PC-9 (cell line): ENCODE measurements at regions not wholly inside any gene's neighbourhood (a gene's known extent, or its start where the extent isn't known, plus 50 kb on each side); places are given as distances from the start of the nearest gene placed in this dataset.

Experiments
- CTCF ChIP-seq: fragments of 200-600 bp; sonication (generic); conservative IDR thresholded peaks from 2 replicates; pipeline ENCODE4 v1.6.1; 2017; ENCODE audit warnings: mixed run types, antibody characterized with exemption, mild to moderate bottlenecking, moderate library complexity
- EZH2 ChIP-seq: fragments of 200-600 bp; sonication (generic); IDR thresholded peaks from 2 replicates; pipeline ENCODE4 v1.8.0; 2017; ENCODE audit warnings: antibody characterized with exemption, low read depth

- TF ChIP-seq CTCF (no peak), EZH2 (no peak)
These were observed 140.4 kb downstream of the DKK1 start for GRCh38 chr10:52454491-52454890.
